ENCODE measurements at regions not wholly inside any gene's neighbourhood (a gene's known extent, or its start where the extent isn't known, plus 50 kb on each side); places are given as distances from the start of the nearest gene placed in this dataset.

DNA sequence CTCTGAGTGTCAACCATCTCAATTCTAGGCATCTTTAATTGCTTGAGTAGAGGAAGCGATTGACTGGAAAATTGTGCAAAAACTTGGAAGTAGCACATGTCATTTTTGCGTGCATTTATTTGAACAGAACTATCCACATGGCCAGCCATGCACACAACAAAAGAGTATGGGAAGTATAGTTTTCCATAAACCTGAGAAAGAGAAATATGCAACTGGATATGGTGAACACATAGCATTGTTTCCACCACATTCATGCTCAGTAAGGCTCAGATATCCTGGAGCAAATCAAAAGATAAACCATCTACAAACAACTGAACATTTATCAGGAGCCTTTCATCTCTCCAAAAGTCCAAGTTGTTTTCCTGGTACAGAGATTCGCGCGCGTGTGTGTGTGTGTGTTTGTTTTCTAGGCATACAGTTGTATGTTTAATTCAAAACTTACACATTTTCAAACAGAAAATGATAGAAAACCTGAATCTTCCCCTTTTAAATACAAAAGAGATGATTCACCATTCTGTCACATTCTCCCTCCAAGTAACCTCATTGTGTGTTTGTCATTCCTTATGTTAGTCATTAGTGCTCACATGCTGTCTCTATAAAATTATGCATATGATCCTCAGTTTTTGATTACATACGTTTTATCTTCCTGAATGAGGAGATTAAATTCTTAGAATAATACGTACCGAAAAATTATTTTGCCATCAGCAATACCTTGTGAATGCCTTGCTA, 780.4 kb upstream of the NRXN1 start:
- CTCF ChIA-PET = no interaction called here
- DNase-seq (ENCODE audit: low read depth in 1 of 2, low spot score in 1 of 2) = peak in 1 of 2 experiments; percentile 4

GRCh38 chr2:51810197-51810596, 778.3 kb upstream of the NRXN1 start:
- CTCF ChIA-PET = no interaction called here
- POLR2A ChIA-PET = no interaction called here
- no peak overlapping the region for H3K4me3 ChIP-seq
- H3K27ac ChIP-seq = no peak overlapping the region
- no peak for FAIRE-seq
- DNase-seq (ENCODE audit: low read depth in 1 of 2, low spot score in 1 of 2) = no peak
- 84% methylated on average over 4 of the region's 4 CpGs for WGBS (ENCODE audit: missing lambda C conversion rate)
- no peak overlapping the region for H3K4me2 ChIP-seq
- no peak for ATAC-seq
- no peaks in the 10 kb centered on the region for H3K9me3 ChIP-seq
- no peaks in the 10 kb centered on the region for H3K4me1 ChIP-seq
- TF ChIP-seq MYC (IDR thresholded peaks at IDR 0.05; ENCODE audit: borderline replicate concordance, low read length) (no peak), RCOR1 (IDR thresholded peaks at IDR 0.05; ENCODE audit: low read depth, low read length) (no peak), CHD2 (IDR thresholded peaks at IDR 0.05; ENCODE audit: low read length, partially characterized antibody) (no peak), CHD4 (IDR thresholded peaks at IDR 0.05; ENCODE audit: borderline replicate concordance) (no peak), HEYL (CRISPR knock-in tag; IDR thresholded peaks at IDR 0.05) (no peak), CTCF (IDR thresholded peaks at IDR 0.05) (no peak), CBX2 (IDR thresholded peaks at IDR 0.05; ENCODE audit: borderline replicate concordance, low read depth) (no peak), HOXA7 (CRISPR knock-in tag; IDR thresholded peaks at IDR 0.05) (no peak), KDM1A (IDR thresholded peaks at IDR 0.05; ENCODE audit: low read depth) (no peak), NPAS2 (CRISPR knock-in tag; IDR thresholded peaks at IDR 0.05; ENCODE audit: borderline replicate concordance) (no peak), NR3C1 (IDR thresholded peaks at IDR 0.05) (no peak), JUNB (IDR thresholded peaks at IDR 0.05) (no peak)
- TF ChIP-seq, protein P1, sequence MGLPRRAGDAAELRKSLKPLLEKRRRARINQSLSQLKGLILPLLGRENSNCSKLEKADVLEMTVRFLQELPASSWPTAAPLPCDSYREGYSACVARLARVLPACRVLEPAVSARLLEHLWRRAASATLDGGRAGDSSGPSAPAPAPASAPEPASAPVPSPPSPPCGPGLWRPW (IDR thresholded peaks at IDR 0.05) = no peak
- TF ChIP-seq, protein P2, sequence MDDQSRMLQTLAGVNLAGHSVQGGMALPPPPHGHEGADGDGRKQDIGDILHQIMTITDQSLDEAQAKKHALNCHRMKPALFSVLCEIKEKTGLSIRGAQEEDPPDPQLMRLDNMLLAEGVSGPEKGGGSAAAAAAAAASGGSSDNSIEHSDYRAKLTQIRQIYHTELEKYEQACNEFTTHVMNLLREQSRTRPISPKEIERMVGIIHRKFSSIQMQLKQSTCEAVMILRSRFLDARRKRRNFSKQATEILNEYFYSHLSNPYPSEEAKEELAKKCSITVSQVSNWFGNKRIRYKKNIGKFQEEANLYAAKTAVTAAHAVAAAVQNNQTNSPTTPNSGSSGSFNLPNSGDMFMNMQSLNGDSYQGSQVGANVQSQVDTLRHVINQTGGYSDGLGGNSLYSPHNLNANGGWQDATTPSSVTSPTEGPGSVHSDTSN (IDR thresholded peaks at IDR 0.05) = no peak

More for the DNA sequence above, 780.4 kb upstream of the NRXN1 start:
- WGBS (ENCODE audit: missing lambda C conversion rate) = 45% methylated on average over 9 of the region's 9 CpGs
- no peak overlapping the region for H3K4me2 ChIP-seq
- TF ChIP-seq REST (IDR thresholded peaks at IDR 0.05) (no peak), KDM5A (IDR thresholded peaks at IDR 0.05) (no peak), MYC (IDR thresholded peaks at IDR 0.05; ENCODE audit: borderline replicate concordance, low read length) (no peak), RCOR1 (IDR thresholded peaks at IDR 0.05; ENCODE audit: low read depth, low read length) (no peak), SMC3 (IDR thresholded peaks at IDR 0.05) (no peak)
- no peak overlapping the region for H3K27ac ChIP-seq
- ATAC-seq (no peak), FAIRE-seq (no peak)
- H3K4me3 ChIP-seq = no peak overlapping the region
- POLR2A ChIA-PET = no interaction called here
- no peaks in the 10 kb centered on the region for H3K4me1 ChIP-seq
- no peaks in the 10 kb centered on the region for H3K9me3 ChIP-seq

Data from A549 (cell line).